C4-2B (cell line): ENCODE measurements at regions not wholly inside any gene's neighbourhood (a gene's known extent, or its start where the extent isn't known, plus 50 kb on each side); places are given as distances from the start of the nearest gene placed in this dataset.

Experiments used
- CTCF ChIP-seq: fragments of 450-650 bp; conservative IDR thresholded peaks from 2 replicates; pipeline ENCODE4 v1.5.1; 2017; ENCODE audit warnings: mild to moderate bottlenecking
- ZFX ChIP-seq: fragments of 450-650 bp; IDR thresholded peaks from 2 replicates; pipeline ENCODE4 v1.6.1; 2017

- peak; percentile 30 for TF ChIP-seq CTCF
- TF ChIP-seq ZFX, result no peak
These were observed 409.6 kb downstream of the SEC23A start for GRCh38 chr14:38693423-38693822.
